ENCODE measurements at regions not wholly inside any gene's neighbourhood (a gene's known extent, or its start where the extent isn't known, plus 50 kb on each side); places are given as distances from the start of the nearest gene placed in this dataset.

- DNase-seq (ENCODE audit: low read depth) = no peak
- H3K4me3 ChIP-seq (ENCODE audit: low read depth, low read length) = no peak overlapping the region
Measured at GRCh38 chr12:102616692-102617091, 136.3 kb upstream of the IGF1 start.

GRCh38 chr12:102611995-102612394 is 131.6 kb upstream of the IGF1 start:
- DNase-seq (ENCODE audit: low read depth) = no peak

GRCh38 chr12:102609996-102610395 is 129.6 kb upstream of the IGF1 start:
- no peak for DNase-seq (ENCODE audit: low read depth)
- H3K4me3 ChIP-seq (ENCODE audit: low read depth, low read length) = no peak overlapping the region

More at GRCh38 chr12:102611995-102612394, 131.6 kb upstream of the IGF1 start:
- no peak overlapping the region for H3K4me3 ChIP-seq (ENCODE audit: low read depth, low read length)

GRCh38 chr12:102603021-102603420 is 122.7 kb upstream of the IGF1 start:
- no peak for DNase-seq (ENCODE audit: low read depth)

GRCh38 chr12:102602521-102602920 is 122.2 kb upstream of the IGF1 start:
- no peak overlapping the region for H3K4me3 ChIP-seq (ENCODE audit: low read depth, low read length)
- no peak for DNase-seq (ENCODE audit: low read depth)

More at GRCh38 chr12:102603021-102603420, 122.7 kb upstream of the IGF1 start:
- no peak overlapping the region for H3K4me3 ChIP-seq (ENCODE audit: low read depth, low read length)

GRCh38 chr12:102601621-102602020 is 121.3 kb upstream of the IGF1 start:
- no peak overlapping the region for H3K4me3 ChIP-seq (ENCODE audit: low read depth, low read length)
- DNase-seq (ENCODE audit: low read depth) = no peak

GRCh38 chr12:102596687-102597086 is 116.3 kb upstream of the IGF1 start:
- no peak for DNase-seq (ENCODE audit: low read depth)
- H3K4me3 ChIP-seq (ENCODE audit: low read depth, low read length) = no peak overlapping the region

- DNase-seq (ENCODE audit: low read depth) = no peak
Measured at GRCh38 chr12:102596031-102596430, 115.7 kb upstream of the IGF1 start.

GRCh38 chr12:102595315-102595714 is 115.0 kb upstream of the IGF1 start:
- H3K4me3 ChIP-seq (ENCODE audit: low read depth, low read length) = no peak overlapping the region
- DNase-seq (ENCODE audit: low read depth) = no peak

More at GRCh38 chr12:102596031-102596430, 115.7 kb upstream of the IGF1 start:
- no peak overlapping the region for H3K4me3 ChIP-seq (ENCODE audit: low read depth, low read length)

GRCh38 chr12:102593134-102593533 is 112.8 kb upstream of the IGF1 start:
- no peak overlapping the region for H3K4me3 ChIP-seq (ENCODE audit: low read depth, low read length)
- no peak for DNase-seq (ENCODE audit: low read depth)

- no peak overlapping the region for H3K4me3 ChIP-seq (ENCODE audit: low read depth, low read length)
- DNase-seq (ENCODE audit: low read depth) = no peak
Measured at GRCh38 chr12:102592134-102592533, 111.8 kb upstream of the IGF1 start.

- H3K4me3 ChIP-seq (ENCODE audit: low read depth, low read length) = no peak overlapping the region
- no peak for DNase-seq (ENCODE audit: low read depth)
Measured at GRCh38 chr12:102573237-102573636, 92.9 kb upstream of the IGF1 start.

- no peak for DNase-seq (ENCODE audit: low read depth)
- H3K4me3 ChIP-seq (ENCODE audit: low read depth, low read length) = no peak overlapping the region
Measured at GRCh38 chr12:102571889-102572288, 91.5 kb upstream of the IGF1 start.

GRCh38 chr12:102570256-102570655 is 89.9 kb upstream of the IGF1 start:
- DNase-seq (ENCODE audit: low read depth) = no peak

GRCh38 chr12:102569803-102570202 is 89.4 kb upstream of the IGF1 start:
- DNase-seq (ENCODE audit: low read depth) = no peak
- no peak overlapping the region for H3K4me3 ChIP-seq (ENCODE audit: low read depth, low read length)

More at GRCh38 chr12:102570256-102570655, 89.9 kb upstream of the IGF1 start:
- no peak overlapping the region for H3K4me3 ChIP-seq (ENCODE audit: low read depth, low read length)

GRCh38 chr12:102568276-102568675 is 87.9 kb upstream of the IGF1 start:
- no peak for DNase-seq (ENCODE audit: low read depth)
- no peak overlapping the region for H3K4me3 ChIP-seq (ENCODE audit: low read depth, low read length)

- no peak overlapping the region for H3K4me3 ChIP-seq (ENCODE audit: low read depth, low read length)
- DNase-seq (ENCODE audit: low read depth) = peak; percentile 40
Measured at GRCh38 chr12:102567031-102567985, 86.9 kb upstream of the IGF1 start.

- DNase-seq (ENCODE audit: low read depth) = no peak
- H3K4me3 ChIP-seq (ENCODE audit: low read depth, low read length) = no peak overlapping the region
Measured at GRCh38 chr12:102565555-102565954, 85.2 kb upstream of the IGF1 start.

- H3K4me3 ChIP-seq (ENCODE audit: low read depth, low read length) = no peak overlapping the region
- DNase-seq (ENCODE audit: low read depth) = no peak
Measured at GRCh38 chr12:102564026-102564425, 83.7 kb upstream of the IGF1 start.

GRCh38 chr12:102562836-102563425 is 82.6 kb upstream of the IGF1 start:
- DNase-seq (ENCODE audit: low read depth) = no peak
- H3K4me3 ChIP-seq (ENCODE audit: low read depth, low read length) = no peak overlapping the region

- DNase-seq (ENCODE audit: low read depth) = no peak
- H3K4me3 ChIP-seq (ENCODE audit: low read depth, low read length) = no peak overlapping the region
Measured at GRCh38 chr12:102551186-102551585, 70.8 kb upstream of the IGF1 start.
